ENCODE measurements at regions not wholly inside any gene's neighbourhood (a gene's known extent, or its start where the extent isn't known, plus 50 kb on each side); places are given as distances from the start of the nearest gene placed in this dataset.

DNA sequence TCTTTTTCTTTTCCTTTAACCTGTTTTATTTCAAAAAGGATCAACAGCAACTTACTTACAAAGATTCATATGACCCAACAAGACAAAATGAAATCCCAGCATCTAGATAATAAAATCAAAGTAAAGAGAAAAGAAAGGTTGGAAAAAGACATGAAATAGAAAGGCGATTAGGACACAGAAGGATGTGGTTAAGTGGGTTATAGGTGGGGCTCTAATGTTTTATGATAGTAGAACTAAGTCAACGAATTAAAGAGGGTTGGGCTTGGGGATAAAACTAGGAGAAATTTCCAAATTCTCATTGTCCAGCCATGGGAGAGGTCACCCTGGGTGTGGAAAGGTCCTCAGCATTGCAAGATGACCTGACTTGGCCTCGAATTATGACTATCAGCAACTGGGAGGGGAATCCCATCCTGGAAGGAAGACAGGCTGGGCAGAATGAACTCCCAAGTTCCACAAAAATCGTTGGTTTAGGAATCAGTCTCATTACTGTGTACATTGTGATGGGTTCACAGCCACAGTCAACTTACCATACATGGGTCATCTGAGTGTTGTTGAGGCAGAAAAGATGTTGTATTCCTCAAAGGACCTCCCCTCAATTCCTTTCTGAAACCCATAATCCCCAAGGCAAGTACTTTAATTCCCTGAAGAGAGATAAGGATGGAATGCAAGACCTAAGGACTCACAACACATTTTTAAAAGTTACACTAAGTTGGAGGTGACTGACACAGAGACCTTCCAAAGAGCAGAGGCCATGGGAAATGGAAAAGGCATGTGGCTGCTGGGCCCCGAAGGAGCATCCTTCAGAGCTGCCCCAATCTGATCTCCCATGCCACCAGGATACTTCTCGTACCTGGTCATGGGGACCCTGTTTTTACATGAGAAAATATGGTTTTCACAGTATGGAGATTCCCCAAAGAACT, 167.6 kb downstream of the UXS1 start:
- no peaks in the 10 kb centered on the region for H3K4me1 ChIP-seq
- intact Hi-C loops (cut with DNase I), result no loop called here
- no peaks in the 10 kb centered on the region for H3K36me3 ChIP-seq
- TF ChIP-seq, protein P1, sequence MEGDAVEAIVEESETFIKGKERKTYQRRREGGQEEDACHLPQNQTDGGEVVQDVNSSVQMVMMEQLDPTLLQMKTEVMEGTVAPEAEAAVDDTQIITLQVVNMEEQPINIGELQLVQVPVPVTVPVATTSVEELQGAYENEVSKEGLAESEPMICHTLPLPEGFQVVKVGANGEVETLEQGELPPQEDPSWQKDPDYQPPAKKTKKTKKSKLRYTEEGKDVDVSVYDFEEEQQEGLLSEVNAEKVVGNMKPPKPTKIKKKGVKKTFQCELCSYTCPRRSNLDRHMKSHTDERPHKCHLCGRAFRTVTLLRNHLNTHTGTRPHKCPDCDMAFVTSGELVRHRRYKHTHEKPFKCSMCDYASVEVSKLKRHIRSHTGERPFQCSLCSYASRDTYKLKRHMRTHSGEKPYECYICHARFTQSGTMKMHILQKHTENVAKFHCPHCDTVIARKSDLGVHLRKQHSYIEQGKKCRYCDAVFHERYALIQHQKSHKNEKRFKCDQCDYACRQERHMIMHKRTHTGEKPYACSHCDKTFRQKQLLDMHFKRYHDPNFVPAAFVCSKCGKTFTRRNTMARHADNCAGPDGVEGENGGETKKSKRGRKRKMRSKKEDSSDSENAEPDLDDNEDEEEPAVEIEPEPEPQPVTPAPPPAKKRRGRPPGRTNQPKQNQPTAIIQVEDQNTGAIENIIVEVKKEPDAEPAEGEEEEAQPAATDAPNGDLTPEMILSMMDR (IDR thresholded peaks at IDR 0.05), result no peak
- no peak overlapping the region for H3K4me3 ChIP-seq
- WGBS, 2 donors, result 71 to 73% methylated on average over 6 of the region's 6 CpGs
- no peak overlapping the region for H3K27ac ChIP-seq
- FAIRE-seq (no peak), ATAC-seq (no peak), DNase-seq (no peak)
- H3K27me3 ChIP-seq, result no peaks in the 10 kb centered on the region
- H3K9me3 ChIP-seq, result no peaks in the 10 kb centered on the region

DNA sequence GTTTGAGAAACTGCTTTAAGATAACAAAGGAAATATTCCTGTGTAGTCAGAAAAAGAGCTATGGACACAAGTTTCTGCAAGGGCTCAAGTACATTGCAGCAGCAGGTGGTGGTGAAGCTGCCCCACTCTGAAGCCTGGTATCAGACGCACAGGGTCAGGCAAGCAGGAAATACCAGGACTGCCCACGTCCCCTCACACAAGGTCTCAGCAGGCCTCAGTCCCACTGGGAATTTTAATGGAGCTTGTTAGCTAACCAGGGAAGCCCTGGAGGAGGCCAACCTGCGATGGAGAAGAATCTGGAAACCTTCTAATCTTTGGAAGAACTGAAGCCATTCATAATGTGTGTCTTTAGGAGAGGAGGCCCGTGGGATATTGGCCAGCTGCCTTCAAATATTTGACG, 168.3 kb downstream of the UXS1 start:
- DNase-seq (no peak), ATAC-seq (no peak), FAIRE-seq (no peak)
- H3K27me3 ChIP-seq, result no peaks in the 10 kb centered on the region
- no peaks in the 10 kb centered on the region for H3K36me3 ChIP-seq
- H3K27ac ChIP-seq, result no peak overlapping the region
- TF ChIP-seq, protein P1 (IDR thresholded peaks at IDR 0.05), result no peak
- WGBS, 2 donors, result 40 to 55% methylated on average over 5 of the region's 5 CpGs
- intact Hi-C loops (cut with DNase I), result no loop called here
- no peak overlapping the region for H3K4me3 ChIP-seq
- no peaks in the 10 kb centered on the region for H3K9me3 ChIP-seq
- H3K4me1 ChIP-seq, result no peaks in the 10 kb centered on the region

DNA sequence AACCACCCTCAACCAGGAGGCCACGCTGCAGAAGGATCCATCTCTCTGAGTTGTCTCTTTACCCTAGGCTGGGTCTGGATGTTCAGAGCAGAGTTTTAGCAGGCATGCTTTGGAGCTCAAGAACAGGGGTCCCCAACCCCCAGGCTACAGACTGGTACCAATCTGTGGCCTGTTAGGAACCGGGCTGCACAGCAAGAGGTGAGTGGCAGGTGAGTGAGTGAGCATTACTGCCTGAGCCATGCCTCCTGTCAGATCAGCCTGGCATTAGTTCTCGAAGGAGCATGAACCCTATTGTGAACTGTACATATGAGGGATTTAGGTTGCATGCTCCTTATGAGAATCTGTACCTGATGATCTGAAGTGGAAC, 172.5 kb downstream of the UXS1 start:
- TF ChIP-seq, protein P1 (IDR thresholded peaks at IDR 0.05), result no peak
- Histone ChIP-seq H3K4me1 (no peaks in the 10 kb centered on the region), H3K9me3 (no peaks in the 10 kb centered on the region), H3K27ac (no peak overlapping the region), H3K36me3 (no peaks in the 10 kb centered on the region), H3K27me3 (no peaks in the 10 kb centered on the region), H3K4me3 (no peak overlapping the region)
- no peak for DNase-seq
- WGBS, 2 donors, result 52 to 76% methylated on average over 3 of the region's 3 CpGs
- ATAC-seq, result no peak
- no peak for FAIRE-seq
- intact Hi-C loops (cut with DNase I), result no loop called here

DNA sequence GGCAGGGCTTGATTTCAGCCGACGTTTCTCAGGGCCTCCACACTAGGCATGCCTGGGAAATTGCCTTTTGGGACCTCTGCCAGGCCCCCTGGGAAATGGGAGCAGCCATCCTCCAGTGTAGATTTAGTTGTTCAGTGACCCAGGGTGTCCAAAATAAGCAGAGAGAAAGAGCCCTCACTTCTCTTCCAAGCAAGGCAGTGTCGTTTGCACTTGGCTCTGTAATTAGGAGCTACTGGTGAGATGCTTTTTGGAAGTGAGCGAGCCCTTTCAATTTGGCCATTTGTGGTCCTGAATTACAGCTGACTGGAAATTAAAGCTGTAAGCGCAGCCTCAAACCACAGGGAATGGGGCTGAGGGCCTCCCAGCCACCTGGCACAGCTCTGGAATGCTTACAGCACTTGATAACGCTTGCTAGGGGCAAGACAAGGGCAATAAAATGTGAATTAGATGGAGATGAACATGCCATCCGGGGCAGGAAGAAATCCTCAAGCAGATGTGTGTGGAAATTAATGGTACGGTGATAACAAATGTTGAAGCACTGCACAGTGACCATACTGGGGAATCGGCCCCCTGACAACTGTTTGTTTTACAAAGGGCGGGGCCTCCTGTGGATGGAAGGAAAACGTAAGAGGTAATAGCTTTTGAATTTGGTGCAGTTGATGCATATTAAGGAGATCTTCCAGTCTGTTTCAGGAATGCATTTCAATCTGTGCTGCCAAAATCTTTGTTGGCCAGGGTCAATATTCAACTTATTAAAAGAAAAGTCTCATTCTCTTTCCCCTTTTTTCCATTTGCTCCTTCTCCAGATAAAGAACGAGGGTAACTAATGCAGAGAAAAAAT, 173.1 kb downstream of the UXS1 start:
- no peak overlapping the region for H3K27ac ChIP-seq
- no peak for ATAC-seq

More for the DNA sequence above, 173.1 kb downstream of the UXS1 start:
- intact Hi-C loops (cut with DNase I), result no loop called here
- Histone ChIP-seq H3K27me3 (no peaks in the 10 kb centered on the region), H3K4me3 (no peak overlapping the region), H3K36me3 (no peaks in the 10 kb centered on the region), H3K9me3 (no peaks in the 10 kb centered on the region), H3K4me1 (no peaks in the 10 kb centered on the region)
- WGBS, 2 donors, result 32 to 45% methylated on average over 12 of the region's 12 CpGs
- TF ChIP-seq, protein P1 (IDR thresholded peaks at IDR 0.05), result no peak
- DNase-seq, result no peak
- FAIRE-seq, result no peak

Measured in pancreas (tissue), 10 donors.